K562 (cell line): ENCODE measurements at regions not wholly inside any gene's neighbourhood (a gene's known extent, or its start where the extent isn't known, plus 50 kb on each side); places are given as distances from the start of the nearest gene placed in this dataset.

ENCODE experiments used
- ATAC-seq: fragments of 200-7000 bp; cut with Tn5 transposase; 3 replicates; pipeline ENCODE4 v1.9.1; 2020; ENCODE audit warnings: moderate library complexity
- BruUV-seq: library from RNA; stranded (reverse); fragments of 400-500 nt; replicated peaks from 2 replicates; lab custom pipeline; 2021; lab: Mats Ljungman, UMichigan
- CTCF ChIA-PET: fragments of 300-600 bp; formaldehyde crosslinking; extraction: SDS; loops from one replicate; lab custom pipeline; 2021; ENCODE audit warnings: low intra/inter-chr PET ratio; lab: Yijun Ruan, JAX
- POLR2A ChIA-PET: fragments of 300-600, 350-650 bp; sonication (Branson Sonifier 250); formaldehyde crosslinking; extraction: SDS; loops from one replicate; lab custom pipeline; 2021; ENCODE audit warnings: antibody characterized with exemption, inconsistent platforms; lab: Yijun Ruan, JAX
- DNase-seq, 4 experiments: peaks; one replicate each; pipeline versions ENCODE4 v3.0.0 to v3.0.0-alpha.2; 2011 to 2018; ENCODE audit warnings: low spot score in 3 of 4, mixed read lengths in 3 of 4; ENCODE audit errors: extremely low read depth in 1 of 4
- FAIRE-seq: peaks from 2 replicates; lab custom pipeline; 2011; peaks lifted over from hg19 to GRCh38; lab: Jason Lieb, UNC
- H2AFZ ChIP-seq: 2 replicates; pipeline ENCODE4 v1.6.0; 2011; ENCODE audit warnings: low read depth, low read length, control low read depth, inconsistent platforms
- H3K27ac ChIP-seq: fragments of 200-600 bp; 3 replicates; pipeline ENCODE4 v1.8.0; 2011; ENCODE audit warnings: low read depth, mild to moderate bottlenecking, control low read depth, inconsistent platforms, low read length, moderate library complexity, mixed read lengths; ENCODE audit errors: extremely low read depth
- H3K27me3 ChIP-seq, 2 experiments: fragments of 300-600 bp in 1 of 2; 2 replicates in 1 of 2; 3 replicates in 1 of 2; pipeline versions ENCODE4 v1.6.0 to v1.8.0; 2011; ENCODE audit warnings: inconsistent platforms in 2 of 2, low read length in 2 of 2, mild to moderate bottlenecking in 1 of 2, mixed read lengths in 1 of 2, moderate library complexity in 1 of 2; ENCODE audit not compliant: control insufficient read depth in 2 of 2, insufficient read depth in 2 of 2
- H3K36me3 ChIP-seq: fragments of 300-600 bp; 3 replicates; pipeline ENCODE4 v1.8.0; 2011; ENCODE audit warnings: mild to moderate bottlenecking, low read length, inconsistent platforms; ENCODE audit not compliant: control insufficient read depth, insufficient read depth
- H3K4me1 ChIP-seq, 2 experiments: fragments of 200-600 bp in 1 of 2; replicated peaks in 1 of 2; 2 replicates in 1 of 2; 3 replicates in 1 of 2; pipeline versions ENCODE4 v1.5.1 to v1.8.0; 2011; ENCODE audit warnings: inconsistent platforms in 2 of 2, low read length in 2 of 2, mild to moderate bottlenecking in 1 of 2, mixed read lengths in 1 of 2, moderate library complexity in 1 of 2; ENCODE audit not compliant: control insufficient read depth in 2 of 2, insufficient read depth in 2 of 2
- H3K4me2 ChIP-seq: 2 replicates; pipeline ENCODE4 v1.6.1; 2011; ENCODE audit warnings: low read length, control low read depth, inconsistent platforms, mixed read lengths; ENCODE audit not compliant: insufficient read depth
- H3K4me3 ChIP-seq: fragments of 200-600 bp; sonication (generic), shearing (Covaris generic); 2 replicates; pipeline ENCODE4 v1.5.1; 2016; ENCODE audit warnings: control low read depth, inconsistent platforms
- H3K79me2 ChIP-seq: fragments of 200-600 bp; 3 replicates; pipeline ENCODE4 v1.8.0; 2011; ENCODE audit warnings: low read length, inconsistent platforms; ENCODE audit not compliant: control insufficient read depth, insufficient read depth
- H3K9ac ChIP-seq, 2 experiments: 2 replicates each; pipeline versions ENCODE4 v1.6.0 to v1.6.1; 2011; ENCODE audit warnings: low read depth in 2 of 2, low read length in 2 of 2, control low read depth in 1 of 2, inconsistent platforms in 1 of 2, mild to moderate bottlenecking in 1 of 2, mixed read lengths in 1 of 2; ENCODE audit not compliant: insufficient read depth in 1 of 2
- H3K9me1 ChIP-seq: one replicate; pipeline ENCODE4 v1.6.0; 2011; ENCODE audit warnings: inconsistent platforms, mild to moderate bottlenecking, low read length, moderate library complexity; ENCODE audit not compliant: control insufficient read depth, insufficient read depth
- H3K9me3 ChIP-seq: replicated peaks from 2 replicates; pipeline ENCODE4 v1.5.1; 2011; ENCODE audit warnings: low read depth, low read length, inconsistent platforms; ENCODE audit not compliant: control insufficient read depth, insufficient read depth
- H4K20me1 ChIP-seq: replicated peaks from 2 replicates; pipeline ENCODE4 v1.6.1; 2011; ENCODE audit warnings: low read length, inconsistent platforms, mixed read lengths; ENCODE audit not compliant: control insufficient read depth, insufficient read depth
- EGR1 ChIP-seq: fragments of 450-650 bp; conservative IDR thresholded peaks from 2 replicates; pipeline ENCODE4 v1.6.1; 2017; ENCODE audit warnings: mild to moderate bottlenecking
- RBM25 ChIP-seq: fragments of 200-400 bp; formaldehyde crosslinking; IDR thresholded peaks from 2 replicates; pipeline ENCODE4 v1.6.1; 2018; ENCODE audit warnings: low read length, low read depth, moderate library complexity; ENCODE audit not compliant: severe bottlenecking
- ZFP36 ChIP-seq: fragments of 150-350 bp; IDR thresholded peaks from 2 replicates; pipeline ENCODE4 v1.6.1; 2018; ENCODE audit warnings: low read length, low read depth; ENCODE audit not compliant: partially characterized antibody
- WGBS: fragments of 100-300 bp; shearing (Covaris generic); methylation state at CpG from one replicate; pipeline ENCODE4 v1.1.6; 2016; ENCODE audit warnings: low coverage, mixed read lengths; ENCODE audit not compliant: insufficient coverage; ENCODE audit errors: missing lambda C conversion rate; 5-methylcytosine and 5-hydroxymethylcytosine counted together
- in situ Hi-C: fragments of 300-500 bp; cut with MboI; formaldehyde crosslinking; loops from 4 replicates; pipeline ENCODE4 v1.15.0; 2018; ENCODE audit warnings: inconsistent platforms, mixed read lengths
- intact Hi-C: fragments of 100-400 bp; cut with micrococcal nuclease; formaldehyde crosslinking; loops from 2 replicates; pipeline ENCODE4 v1.14.2; 2022
- TF ChIP-seq, protein P1 (sequence below): fragments of 250-450 bp; sonication (Bioruptor Pico); IDR thresholded peaks from 2 replicates; pipeline ENCODE4 v1.8.0; 2021; ENCODE audit warnings: mild to moderate bottlenecking, moderate library complexity
- TF ChIP-seq, protein P2 (sequence below), 3 experiments: IDR thresholded peaks in 2 of 3; conservative IDR thresholded peaks in 1 of 3; 2 replicates each; pipeline ENCODE4 v1.5.1; 2011 to 2012; ENCODE audit warnings: low read length in 3 of 3, mild to moderate bottlenecking in 3 of 3, control low read depth in 2 of 3, improper control_type of control experiment in 1 of 3, inconsistent platforms in 1 of 3, low read depth in 1 of 3, mixed read lengths in 1 of 3, moderate library complexity in 1 of 3; ENCODE audit not compliant: insufficient read depth in 2 of 3

DNA sequence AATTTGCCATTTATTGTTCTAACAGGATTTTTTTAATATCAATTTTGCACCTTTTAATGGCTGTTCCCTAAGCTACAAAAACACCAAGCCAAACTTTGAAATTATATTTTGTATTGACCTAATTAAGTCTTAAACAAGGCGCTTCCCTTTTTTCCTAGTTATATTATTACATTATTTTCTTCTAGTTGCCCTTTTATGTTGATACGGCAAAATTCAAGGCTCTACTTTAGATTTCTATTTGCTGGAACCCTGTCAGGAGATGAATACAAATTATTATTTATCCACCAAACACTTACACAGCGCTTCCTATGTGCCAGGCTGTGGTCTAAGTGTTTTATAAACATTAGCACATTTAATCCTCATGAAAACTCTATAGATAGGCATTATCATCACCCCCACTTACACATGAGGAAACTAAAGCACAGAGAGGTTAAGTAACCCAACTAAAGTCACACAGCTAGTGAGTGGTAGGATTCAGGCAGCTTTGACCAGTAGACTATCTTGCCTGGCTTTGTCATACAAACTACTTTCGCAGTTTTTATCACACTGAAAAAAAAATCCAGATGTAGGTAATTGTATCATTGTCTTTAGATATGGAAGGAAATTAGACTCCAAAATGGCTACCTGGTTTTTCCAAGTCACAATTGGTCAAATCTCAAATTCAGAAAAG is 456.5 kb downstream of the STK39 start:
- 2% methylated on average over 4 of the region's 4 CpGs for WGBS
- POLR2A ChIA-PET = interaction anchor here (1.1 kb wide), 1 partner anchor 11 kb away, joined by 5 read pairs; no protein-coding TSS in a partner anchor

DNA sequence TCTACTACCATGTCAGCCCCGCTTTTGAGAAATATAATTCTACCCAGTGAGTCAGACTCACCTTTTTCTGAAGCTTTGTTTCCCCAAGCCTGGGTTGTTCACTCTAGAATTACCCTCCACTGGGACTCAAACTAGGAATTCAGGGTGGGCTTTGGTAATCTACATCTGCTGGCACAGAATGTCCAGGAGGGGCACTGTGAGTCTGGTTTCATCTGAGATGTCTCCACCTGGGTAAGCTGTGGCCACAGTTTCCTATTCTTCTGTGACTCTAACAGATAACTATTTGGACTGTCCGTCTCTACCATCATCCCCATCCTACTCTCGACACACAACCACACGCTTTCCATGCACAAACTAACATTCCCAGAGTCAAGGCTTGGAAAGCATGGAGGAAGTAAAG is 457.2 kb downstream of the STK39 start:
- no peak for FAIRE-seq
- H3K4me3 ChIP-seq = no peak overlapping the region
- intact Hi-C loops = no loop called here
- POLR2A ChIA-PET = interaction anchor here (1.1 kb wide), 1 partner anchor 12 kb away, joined by 5 read pairs; no protein-coding TSS in a partner anchor
- TF ChIP-seq, protein P1, sequence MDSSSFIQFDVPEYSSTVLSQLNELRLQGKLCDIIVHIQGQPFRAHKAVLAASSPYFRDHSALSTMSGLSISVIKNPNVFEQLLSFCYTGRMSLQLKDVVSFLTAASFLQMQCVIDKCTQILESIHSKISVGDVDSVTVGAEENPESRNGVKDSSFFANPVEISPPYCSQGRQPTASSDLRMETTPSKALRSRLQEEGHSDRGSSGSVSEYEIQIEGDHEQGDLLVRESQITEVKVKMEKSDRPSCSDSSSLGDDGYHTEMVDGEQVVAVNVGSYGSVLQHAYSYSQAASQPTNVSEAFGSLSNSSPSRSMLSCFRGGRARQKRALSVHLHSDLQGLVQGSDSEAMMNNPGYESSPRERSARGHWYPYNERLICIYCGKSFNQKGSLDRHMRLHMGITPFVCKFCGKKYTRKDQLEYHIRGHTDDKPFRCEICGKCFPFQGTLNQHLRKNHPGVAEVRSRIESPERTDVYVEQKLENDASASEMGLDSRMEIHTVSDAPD = no peak
- TF ChIP-seq, protein P2, sequence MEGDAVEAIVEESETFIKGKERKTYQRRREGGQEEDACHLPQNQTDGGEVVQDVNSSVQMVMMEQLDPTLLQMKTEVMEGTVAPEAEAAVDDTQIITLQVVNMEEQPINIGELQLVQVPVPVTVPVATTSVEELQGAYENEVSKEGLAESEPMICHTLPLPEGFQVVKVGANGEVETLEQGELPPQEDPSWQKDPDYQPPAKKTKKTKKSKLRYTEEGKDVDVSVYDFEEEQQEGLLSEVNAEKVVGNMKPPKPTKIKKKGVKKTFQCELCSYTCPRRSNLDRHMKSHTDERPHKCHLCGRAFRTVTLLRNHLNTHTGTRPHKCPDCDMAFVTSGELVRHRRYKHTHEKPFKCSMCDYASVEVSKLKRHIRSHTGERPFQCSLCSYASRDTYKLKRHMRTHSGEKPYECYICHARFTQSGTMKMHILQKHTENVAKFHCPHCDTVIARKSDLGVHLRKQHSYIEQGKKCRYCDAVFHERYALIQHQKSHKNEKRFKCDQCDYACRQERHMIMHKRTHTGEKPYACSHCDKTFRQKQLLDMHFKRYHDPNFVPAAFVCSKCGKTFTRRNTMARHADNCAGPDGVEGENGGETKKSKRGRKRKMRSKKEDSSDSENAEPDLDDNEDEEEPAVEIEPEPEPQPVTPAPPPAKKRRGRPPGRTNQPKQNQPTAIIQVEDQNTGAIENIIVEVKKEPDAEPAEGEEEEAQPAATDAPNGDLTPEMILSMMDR (IDR thresholded peaks at IDR 0.05 in 2 of 3, conservative IDR thresholded peaks at IDR 0.05 in 1 of 3; ENCODE audit: insufficient read depth in 2 of 3, low read depth in 1 of 3, low read length in 3 of 3) = 0 out of 6 replicates have a peak, but pooled peaks of 2 of the 3 experiments have one; percentile 1 to 10
- TF ChIP-seq, all 486 proteins: peak for 1
- CTCF ChIA-PET = no interaction called here
- ATAC-seq (peak; percentile 48; the same call in 1 of the 3 replicates), DNase-seq (no peak)
- no peak overlapping the region for H3K27ac ChIP-seq
- H4K20me1 ChIP-seq = no peaks in the 10 kb centered on the region
- no peak overlapping the region for H3K9ac ChIP-seq
- no peaks in the 10 kb centered on the region for H3K79me2 ChIP-seq
- no peaks in the 10 kb centered on the region for H3K4me1 ChIP-seq
- peaks cover 5 to 10% of the 10 kb centered on the region in 2 experiments; a peak in 1 of 5 replicates for H3K27me3 ChIP-seq
- in situ Hi-C loops = no loop called here
- H3K9me3 ChIP-seq = no peaks in the 10 kb centered on the region
- BruUV-seq = no TSS peak
- H3K9me1 ChIP-seq = no peaks in the 10 kb centered on the region
- H3K4me2 ChIP-seq = no peak overlapping the region
- no peaks in the 10 kb centered on the region for H3K36me3 ChIP-seq
- H2AFZ ChIP-seq = no peak overlapping the region
- 1% methylated on average over 4 of the region's 4 CpGs for WGBS

More for the DNA sequence above, 456.5 kb downstream of the STK39 start:
- H3K27me3 ChIP-seq = peaks cover 5 to 10% of the 10 kb centered on the region in 2 experiments; a peak in 1 of 5 replicates
- H3K4me3 ChIP-seq = no peak overlapping the region
- FAIRE-seq = no peak
- no peaks in the 10 kb centered on the region for H3K9me1 ChIP-seq
- H3K4me2 ChIP-seq = no peak overlapping the region
- no peaks in the 10 kb centered on the region for H3K9me3 ChIP-seq
- no peaks in the 10 kb centered on the region for H4K20me1 ChIP-seq
- H3K36me3 ChIP-seq = no peaks in the 10 kb centered on the region
- no TSS peak for BruUV-seq
- in situ Hi-C loops (no loop called here), intact Hi-C loops (no loop called here)
- H3K27ac ChIP-seq = no peak overlapping the region
- no peaks in the 10 kb centered on the region for H3K79me2 ChIP-seq
- TF ChIP-seq EGR1 (no peak), ZFP36 (peak; percentile 47), RBM25 (peak; percentile 77)
- H3K4me1 ChIP-seq = no peaks in the 10 kb centered on the region
- CTCF ChIA-PET = no interaction called here
- DNase-seq = no peak
- no peak overlapping the region for H3K9ac ChIP-seq
- no peak overlapping the region for H2AFZ ChIP-seq
- ATAC-seq = no peak
